Caco-2 (cell line): ENCODE measurements at regions not wholly inside any gene's neighbourhood (a gene's known extent, or its start where the extent isn't known, plus 50 kb on each side); places are given as distances from the start of the nearest gene placed in this dataset.

Experiments
- BruUV-seq: library from RNA; stranded (reverse); fragments of 400-500 nt; replicated peaks from 2 replicates; lab custom pipeline; 2021; lab: Mats Ljungman, UMichigan
- CTCF ChIA-PET: fragments of 300-600 bp; sonication (Branson Sonifier 250); formaldehyde crosslinking; loops from one replicate; lab custom pipeline; 2022; ENCODE audit warnings: antibody characterized with exemption; lab: Charles Lee
- POLR2A ChIA-PET: fragments of 300-600 bp; sonication (Branson Sonifier 250); formaldehyde crosslinking; loops from one replicate; lab custom pipeline; 2022; ENCODE audit warnings: antibody characterized with exemption; lab: Charles Lee
- DNase-seq, 2 experiments: peaks; one replicate each; pipeline versions ENCODE4 v3.0.0 to v3.0.0-alpha.2; 2020 to 2022
- H3K27me3 ChIP-seq: replicated peaks from 2 replicates; pipeline ENCODE4 v1.6.0; 2011; ENCODE audit warnings: low read length; ENCODE audit not compliant: control insufficient read depth, insufficient read depth
- H3K36me3 ChIP-seq: 2 replicates; pipeline ENCODE4 v1.5.1; 2011; ENCODE audit warnings: low read length; ENCODE audit not compliant: control insufficient read depth, insufficient read depth
- H3K4me1 ChIP-seq: fragments of 250-450 bp; sonication (Bioruptor Pico); 2 replicates; pipeline ENCODE4 v1.5.1; 2020; ENCODE audit warnings: mild to moderate bottlenecking
- H3K4me3 ChIP-seq: 2 replicates; pipeline ENCODE4 v1.5.1; 2011; ENCODE audit warnings: low read depth, mild to moderate bottlenecking, control low read depth, low read length
- H3K9me3 ChIP-seq: fragments of 250-450 bp; sonication (Bioruptor Pico); 2 replicates; pipeline ENCODE4 v1.5.1; 2020; ENCODE audit warnings: mild to moderate bottlenecking, moderate library complexity
- H3K27ac Mint-ChIP-seq: one replicate; pipeline ENCODE4 v1.8.0; 2022; ENCODE audit warnings: mixed read lengths; ENCODE audit not compliant: unreplicated experiment
- H3K27me3 Mint-ChIP-seq: one replicate; pipeline ENCODE4 v1.8.0; 2022; ENCODE audit warnings: mixed read lengths; ENCODE audit not compliant: insufficient read depth, unreplicated experiment
- H3K36me3 Mint-ChIP-seq: one replicate; pipeline ENCODE4 v1.8.0; 2022; ENCODE audit warnings: mild to moderate bottlenecking, mixed read lengths; ENCODE audit not compliant: insufficient read depth, unreplicated experiment
- H3K4me1 Mint-ChIP-seq: one replicate; pipeline ENCODE4 v1.8.0; 2022; ENCODE audit warnings: low read depth, mixed read lengths; ENCODE audit not compliant: unreplicated experiment
- H3K4me3 Mint-ChIP-seq: one replicate; pipeline ENCODE4 v1.8.0; 2022; ENCODE audit warnings: mild to moderate bottlenecking, moderate library complexity, mixed read lengths; ENCODE audit not compliant: unreplicated experiment
- H3K9me3 Mint-ChIP-seq: one replicate; pipeline ENCODE4 v1.8.0; 2022; ENCODE audit warnings: mixed read lengths; ENCODE audit not compliant: unreplicated experiment
- intact Hi-C: fragments of 100-400 bp; cut with micrococcal nuclease; formaldehyde crosslinking; loops from one replicate; pipeline ENCODE4 v1.10.0; 2022; ENCODE audit not compliant: unreplicated experiment
- TF ChIP-seq, protein P1 (sequence below), 2 experiments: fragments of 200-600 bp in 1 of 2; IDR thresholded peaks; 1 replicate in 1 of 2; 2 replicates in 1 of 2; pipeline versions ENCODE4 v1.5.1 to v1.8.0; 2011 to 2022; ENCODE audit warnings: antibody characterized with exemption in 1 of 2, control low read depth in 1 of 2, inconsistent platforms in 1 of 2, low read depth in 1 of 2, low read length in 1 of 2, mild to moderate bottlenecking in 1 of 2, moderate library complexity in 1 of 2; ENCODE audit not compliant: insufficient read depth in 1 of 2, severe bottlenecking in 1 of 2, unreplicated experiment in 1 of 2

DNA sequence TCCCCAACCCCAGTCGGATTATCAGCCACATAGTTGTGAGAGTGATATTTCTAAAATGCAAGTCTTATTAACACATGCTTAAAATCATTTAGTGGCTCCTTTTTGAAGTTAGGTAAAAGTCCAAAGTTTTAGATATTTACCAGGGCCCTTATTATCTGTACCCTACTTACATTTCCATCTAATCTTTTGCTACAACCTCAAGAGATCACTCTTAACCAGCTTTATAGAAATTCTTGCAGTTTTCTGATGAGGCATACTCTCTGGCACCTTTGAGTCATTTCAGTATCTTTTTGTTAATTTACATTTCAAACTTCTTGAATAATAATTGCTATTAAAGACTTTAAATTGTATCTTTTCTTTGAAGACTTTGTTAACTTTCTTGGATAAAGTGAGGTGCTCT is 453.3 kb downstream of the RFPL4B start:
- POLR2A ChIA-PET: no interaction called here
- Mint-ChIP-seq H3K4me3 (no peak overlapping the region), H3K4me1 (no peaks in the 10 kb centered on the region), H3K27ac (no peak overlapping the region), H3K9me3 (no peaks in the 10 kb centered on the region), H3K36me3 (no peaks in the 10 kb centered on the region), H3K27me3 (peaks cover 3% of the 10 kb centered on the region)
- TF ChIP-seq, protein P1, sequence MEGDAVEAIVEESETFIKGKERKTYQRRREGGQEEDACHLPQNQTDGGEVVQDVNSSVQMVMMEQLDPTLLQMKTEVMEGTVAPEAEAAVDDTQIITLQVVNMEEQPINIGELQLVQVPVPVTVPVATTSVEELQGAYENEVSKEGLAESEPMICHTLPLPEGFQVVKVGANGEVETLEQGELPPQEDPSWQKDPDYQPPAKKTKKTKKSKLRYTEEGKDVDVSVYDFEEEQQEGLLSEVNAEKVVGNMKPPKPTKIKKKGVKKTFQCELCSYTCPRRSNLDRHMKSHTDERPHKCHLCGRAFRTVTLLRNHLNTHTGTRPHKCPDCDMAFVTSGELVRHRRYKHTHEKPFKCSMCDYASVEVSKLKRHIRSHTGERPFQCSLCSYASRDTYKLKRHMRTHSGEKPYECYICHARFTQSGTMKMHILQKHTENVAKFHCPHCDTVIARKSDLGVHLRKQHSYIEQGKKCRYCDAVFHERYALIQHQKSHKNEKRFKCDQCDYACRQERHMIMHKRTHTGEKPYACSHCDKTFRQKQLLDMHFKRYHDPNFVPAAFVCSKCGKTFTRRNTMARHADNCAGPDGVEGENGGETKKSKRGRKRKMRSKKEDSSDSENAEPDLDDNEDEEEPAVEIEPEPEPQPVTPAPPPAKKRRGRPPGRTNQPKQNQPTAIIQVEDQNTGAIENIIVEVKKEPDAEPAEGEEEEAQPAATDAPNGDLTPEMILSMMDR (IDR thresholded peaks at IDR 0.05; ENCODE audit: insufficient read depth in 1 of 2, low read depth in 1 of 2, low read length in 1 of 2, severe bottlenecking in 1 of 2, unreplicated experiment in 1 of 2): no peak
- CTCF ChIA-PET: no interaction called here
- no peaks in the 10 kb centered on the region for H3K4me1 ChIP-seq
- intact Hi-C loops: no loop called here
- no peak overlapping the region for H3K4me3 ChIP-seq
- no peak for DNase-seq
- H3K36me3 ChIP-seq: no peaks in the 10 kb centered on the region
- H3K9me3 ChIP-seq: no peaks in the 10 kb centered on the region
- BruUV-seq: no TSS peak
- H3K27me3 ChIP-seq: no peaks in the 10 kb centered on the region

DNA sequence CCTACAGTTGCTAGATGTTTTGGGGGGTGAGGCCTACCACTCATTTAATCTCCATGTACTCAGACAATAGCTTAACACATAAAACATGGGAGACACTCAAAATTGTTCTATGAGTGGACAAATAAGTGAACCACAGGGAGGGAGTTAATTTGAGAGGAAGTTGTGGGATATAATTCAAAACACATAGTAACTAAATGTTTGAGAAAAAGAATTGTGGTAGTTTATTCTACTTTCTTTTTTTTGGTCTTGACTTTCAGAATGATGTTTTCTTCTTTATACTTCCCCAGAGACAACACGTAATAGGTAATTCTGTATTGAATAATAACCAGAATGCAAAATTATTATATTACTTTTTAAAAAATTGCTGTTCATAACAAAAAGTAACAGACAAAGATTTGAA is 453.8 kb downstream of the RFPL4B start:
- intact Hi-C loops: no loop called here
- CTCF ChIA-PET: no interaction called here
- no peaks in the 10 kb centered on the region for H3K9me3 ChIP-seq
- H3K27me3 Mint-ChIP-seq: peaks cover 6% of the 10 kb centered on the region
- H3K36me3 Mint-ChIP-seq: no peaks in the 10 kb centered on the region
- no peaks in the 10 kb centered on the region for H3K4me1 ChIP-seq
- no peak overlapping the region for H3K27ac Mint-ChIP-seq
- no peaks in the 10 kb centered on the region for H3K27me3 ChIP-seq
- BruUV-seq: no TSS peak
- H3K4me3 ChIP-seq: no peak overlapping the region
- no peaks in the 10 kb centered on the region for H3K9me3 Mint-ChIP-seq
- no peaks in the 10 kb centered on the region for H3K36me3 ChIP-seq
- TF ChIP-seq, protein P1 (IDR thresholded peaks at IDR 0.05; ENCODE audit: insufficient read depth in 1 of 2, low read depth in 1 of 2, low read length in 1 of 2, severe bottlenecking in 1 of 2, unreplicated experiment in 1 of 2): no peak
- no peaks in the 10 kb centered on the region for H3K4me1 Mint-ChIP-seq
- POLR2A ChIA-PET: no interaction called here
- H3K4me3 Mint-ChIP-seq: no peak overlapping the region
- no peak for DNase-seq

DNA sequence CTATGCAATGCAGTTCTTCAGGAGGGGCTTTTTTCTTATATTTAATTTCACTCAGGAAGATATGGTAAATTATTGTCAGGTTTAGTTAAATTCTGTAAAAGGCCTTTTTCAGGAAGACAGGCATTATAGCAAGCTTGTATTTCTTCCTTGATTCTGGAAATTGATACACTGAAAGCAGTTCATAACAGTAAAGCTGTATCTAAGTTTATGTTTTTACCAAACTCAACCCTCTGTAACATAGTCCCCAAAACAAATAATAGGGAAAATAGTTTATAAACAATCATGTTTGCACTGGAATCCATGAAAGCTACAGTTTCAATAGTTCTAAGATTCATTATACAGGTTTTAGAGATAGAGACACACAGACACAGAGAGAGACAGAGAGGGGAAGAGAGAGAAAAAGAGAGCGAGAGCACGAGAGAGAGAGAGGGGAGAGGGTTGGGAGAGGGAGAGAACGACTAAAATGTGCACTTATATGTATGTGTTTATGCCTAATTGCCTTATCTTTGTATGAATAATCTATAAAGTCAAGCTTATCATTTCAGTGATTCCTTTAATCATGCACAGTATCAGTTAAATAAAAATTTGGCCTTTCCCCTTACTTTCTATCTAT is 454.4 kb downstream of the RFPL4B start:
- Histone ChIP-seq H3K4me1 (no peaks in the 10 kb centered on the region), H3K4me3 (no peak overlapping the region), H3K36me3 (no peaks in the 10 kb centered on the region), H3K9me3 (no peaks in the 10 kb centered on the region), H3K27me3 (no peaks in the 10 kb centered on the region)
- intact Hi-C loops: no loop called here
- ChIA-PET CTCF (interaction anchor here (0.6 kb wide), 1 partner anchor 187 kb away, joined by 3 read pairs; no protein-coding TSS in a partner anchor), POLR2A (no interaction called here)
- no peaks in the 10 kb centered on the region for H3K4me1 Mint-ChIP-seq
- no peak overlapping the region for H3K4me3 Mint-ChIP-seq
- H3K27ac Mint-ChIP-seq: no peak overlapping the region
- H3K9me3 Mint-ChIP-seq: no peaks in the 10 kb centered on the region
- no peak for DNase-seq
- no TSS peak for BruUV-seq
- TF ChIP-seq, protein P1 (IDR thresholded peaks at IDR 0.05; ENCODE audit: insufficient read depth in 1 of 2, low read depth in 1 of 2, low read length in 1 of 2, severe bottlenecking in 1 of 2, unreplicated experiment in 1 of 2): no peak
- peaks cover 4% of the 10 kb centered on the region for H3K27me3 Mint-ChIP-seq
- H3K36me3 Mint-ChIP-seq: no peaks in the 10 kb centered on the region
